ENCODE measurements at regions not wholly inside any gene's neighbourhood (a gene's known extent, or its start where the extent isn't known, plus 50 kb on each side); places are given as distances from the start of the nearest gene placed in this dataset.

- no peak overlapping the region for H3K27ac ChIP-seq (ENCODE audit: insufficient read depth, low read depth, low read length)
- no peak for TF ChIP-seq FOS (IDR thresholded peaks at IDR 0.05; ENCODE audit: borderline replicate concordance, insufficient read depth, low read length)
- TF ChIP-seq EZH2 (IDR thresholded peaks at IDR 0.05; ENCODE audit: borderline replicate concordance, low read depth, low read length, severe bottlenecking) = no peak
- TF ChIP-seq POLR2AphosphoS5 (IDR thresholded peaks at IDR 0.05; ENCODE audit: insufficient read depth, low read depth, low read length) = no peak
- no peak for TF ChIP-seq JUN (IDR thresholded peaks at IDR 0.05; ENCODE audit: borderline replicate concordance, insufficient read depth, insufficient read length, low read depth)
- TF ChIP-seq CTCF (IDR thresholded peaks at IDR 0.05; ENCODE audit: extremely low read depth in 1 of 2, insufficient read depth in 1 of 2, low read depth in 1 of 2, low read length in 2 of 2) = no peak
- no peak for TF ChIP-seq MYC (IDR thresholded peaks at IDR 0.05; ENCODE audit: low read depth, low read length)
- TF ChIP-seq GATA2 (IDR thresholded peaks at IDR 0.05; ENCODE audit: insufficient read depth, insufficient read length, low read depth, low read length) = no peak
- no peak for TF ChIP-seq MAX (IDR thresholded peaks at IDR 0.05; ENCODE audit: insufficient read depth, insufficient read length)
- TF ChIP-seq POLR2A (IDR thresholded peaks at IDR 0.05; ENCODE audit: low read depth, low read length) = no peak
- H4K20me1 ChIP-seq (replicated peaks; ENCODE audit: control insufficient read depth, extremely low read depth, insufficient read depth, low read length) = no peaks in the 10 kb centered on the region
- H3K27me3 ChIP-seq (ENCODE audit: control insufficient read depth in 2 of 2, insufficient read depth in 2 of 2, low read length in 2 of 2) = no peaks in the 10 kb centered on the region
- H3K36me3 ChIP-seq (ENCODE audit: control insufficient read depth in 2 of 2, extremely low read depth in 1 of 2, insufficient read depth in 2 of 2, low read length in 2 of 2) = no peaks in the 10 kb centered on the region
- CTCF ChIA-PET = no interaction called here
- H3K9me3 ChIP-seq (replicated peaks; ENCODE audit: control insufficient read depth, insufficient read depth, low read length) = no peaks in the 10 kb centered on the region
- no peak overlapping the region for H3K9ac ChIP-seq (replicated peaks; ENCODE audit: extremely low read depth, insufficient read depth, low read length)
- H3K79me2 ChIP-seq (ENCODE audit: control insufficient read depth, insufficient read depth, low read length) = no peaks in the 10 kb centered on the region
- H3K4me2 ChIP-seq (ENCODE audit: insufficient read depth, low read length) = no peak overlapping the region
- POLR2A ChIA-PET = no interaction called here
- no TSS peak for BruUV-seq (replicated peaks)
- peaks cover 5% of the 10 kb centered on the region for H3K4me1 ChIP-seq (ENCODE audit: control insufficient read depth, extremely low read depth, insufficient read depth, low read length)
- no peak for FAIRE-seq
- no peak overlapping the region for H3K4me3 ChIP-seq (replicated peaks in 1 of 3; ENCODE audit: insufficient read depth in 1 of 3, low read depth in 1 of 3, low read length in 3 of 3)
- no peak for DNase-seq (ENCODE audit: low read depth, low spot score)
- no peak overlapping the region for H2AFZ ChIP-seq (ENCODE audit: low read depth, low read length)
- intact Hi-C loops (cut with micrococcal nuclease) = no loop called here
- H3K9me1 ChIP-seq (replicated peaks; ENCODE audit: control insufficient read depth, extremely low read depth, insufficient read depth, low read length) = no peaks in the 10 kb centered on the region
- dilution Hi-C loops (cut with MboI; ENCODE audit: extremely low pct_ligation_motif_present, low sequenced_read_pairs) = no loop called here
Measured at GRCh38 chr6:40734607-40735006, 147.4 kb upstream of the LRFN2 start.
